Keratinocyte (primary cell): ENCODE measurements at regions not wholly inside any gene's neighbourhood (a gene's known extent, or its start where the extent isn't known, plus 50 kb on each side); places are given as distances from the start of the nearest gene placed in this dataset.

Source experiments
- DNase-seq: peaks from one replicate; pipeline ENCODE4 v3.0.0-alpha.2; 2011; ENCODE audit warnings: low read depth, missing footprints, low spot score
- FAIRE-seq: peaks from 2 replicates; lab custom pipeline; 2011; peaks lifted over from hg19 to GRCh38; lab: Jason Lieb, UNC
- H2AFZ ChIP-seq: 2 replicates; pipeline ENCODE4 v1.6.0; 2012; ENCODE audit warnings: low read length, control low read depth, inconsistent platforms; ENCODE audit not compliant: control insufficient read depth
- H3K27ac ChIP-seq: 2 replicates; pipeline ENCODE4 v1.5.1; 2011; ENCODE audit warnings: low read length; ENCODE audit not compliant: control insufficient read depth, insufficient read depth
- H3K27me3 ChIP-seq: 3 replicates; pipeline ENCODE4 v1.6.0; 2011; ENCODE audit warnings: low read length; ENCODE audit not compliant: control insufficient read depth, insufficient read depth; ENCODE audit errors: extremely low read depth
- H3K36me3 ChIP-seq, 2 experiments: 2 replicates in 1 of 2; 3 replicates in 1 of 2; pipeline ENCODE4 v1.5.1; 2011; ENCODE audit warnings: low read length in 2 of 2, mild to moderate bottlenecking in 1 of 2; ENCODE audit not compliant: control insufficient read depth in 2 of 2, insufficient read depth in 2 of 2; ENCODE audit errors: extremely low read depth in 1 of 2
- H3K4me1 ChIP-seq: 3 replicates; pipeline ENCODE4 v1.5.1; 2011; ENCODE audit warnings: low read length; ENCODE audit not compliant: control insufficient read depth, insufficient read depth; ENCODE audit errors: extremely low read depth
- H3K4me2 ChIP-seq: 3 replicates; pipeline ENCODE4 v1.6.0; 2011; ENCODE audit warnings: low read depth, low read length; ENCODE audit not compliant: control insufficient read depth, insufficient read depth; ENCODE audit errors: extremely low read depth
- H3K4me3 ChIP-seq, 3 experiments: fragments of 200-600 bp in 1 of 3; sonication (generic) in 1 of 3; 2 replicates in 2 of 3; 3 replicates in 1 of 3; pipeline ENCODE4 v1.5.1; 2011 to 2016; ENCODE audit warnings: low read length in 3 of 3, mild to moderate bottlenecking in 3 of 3, control low read depth in 2 of 3, inconsistent platforms in 1 of 3, low read depth in 1 of 3, mixed read lengths in 1 of 3, mixed run types in 1 of 3, moderate library complexity in 1 of 3; ENCODE audit not compliant: control insufficient read depth in 2 of 3, insufficient read depth in 2 of 3; ENCODE audit errors: extremely low read depth in 1 of 3
- H3K79me2 ChIP-seq: 2 replicates; pipeline ENCODE4 v1.6.0; 2012; ENCODE audit warnings: low read length; ENCODE audit not compliant: control insufficient read depth, insufficient read depth
- H3K9ac ChIP-seq: 3 replicates; pipeline ENCODE4 v1.6.0; 2011; ENCODE audit warnings: low read length; ENCODE audit not compliant: control insufficient read depth, insufficient read depth; ENCODE audit errors: extremely low read depth
- H3K9me1 ChIP-seq: 3 replicates; pipeline ENCODE4 v1.6.0; 2011; ENCODE audit warnings: low read length; ENCODE audit not compliant: control insufficient read depth, insufficient read depth; ENCODE audit errors: extremely low read depth
- H3K9me3 ChIP-seq: 2 replicates; pipeline ENCODE4 v1.5.1; 2012; ENCODE audit warnings: low read depth, low read length; ENCODE audit not compliant: control insufficient read depth
- H4K20me1 ChIP-seq: 3 replicates; pipeline ENCODE4 v1.6.0; 2011; ENCODE audit warnings: low read length; ENCODE audit not compliant: control insufficient read depth, insufficient read depth; ENCODE audit errors: extremely low read depth
- CTCF ChIP-seq, 3 experiments: IDR thresholded peaks in 1 of 3; conservative IDR thresholded peaks in 1 of 3; optimal IDR thresholded peaks in 1 of 3; 2 replicates in 2 of 3; 3 replicates in 1 of 3; pipeline versions ENCODE3 to v1.5.1; 2011; ENCODE audit warnings: low read length in 3 of 3, mild to moderate bottlenecking in 3 of 3, moderate library complexity in 2 of 3, control low read depth in 1 of 3, inconsistent platforms in 1 of 3; ENCODE audit not compliant: insufficient read depth in 2 of 3; ENCODE audit errors: extremely low read depth in 1 of 3
- EZH2 ChIP-seq: IDR thresholded peaks from one replicate; pipeline ENCODE4 v1.6.1; 2012; ENCODE audit warnings: inconsistent platforms, mild to moderate bottlenecking, low read length, moderate library complexity
- dilution Hi-C: fragments of 300-500 bp; cut with MboI; formaldehyde crosslinking; loops from one replicate; pipeline ENCODE4 v1.7.0; 2020; ENCODE audit warnings: low sequenced_read_pairs; ENCODE audit not compliant: extremely low pct_ligation_motif_present

GRCh38 chr6:167491438-167492099 lies 166.7 kb downstream of the TTLL2 start:
- H3K36me3 ChIP-seq, result no peaks in the 10 kb centered on the region
- no peak overlapping the region for H2AFZ ChIP-seq
- H3K9ac ChIP-seq, result no peak overlapping the region
- DNase-seq (no peak), FAIRE-seq (no peak)
- no peaks in the 10 kb centered on the region for H3K4me1 ChIP-seq
- H3K9me3 ChIP-seq, result peaks cover 7% of the 10 kb centered on the region
- H3K9me1 ChIP-seq, result no peaks in the 10 kb centered on the region
- H3K4me3 ChIP-seq, result no peak overlapping the region
- no peak for TF ChIP-seq CTCF (optimal IDR thresholded peaks at IDR 0.05 in 1 of 3, IDR thresholded peaks at IDR 0.05 in 1 of 3, conservative IDR thresholded peaks at IDR 0.05 in 1 of 3; ENCODE audit: extremely low read depth in 1 of 3, insufficient read depth in 2 of 3, low read length in 3 of 3)
- no peak for TF ChIP-seq EZH2
- no peak overlapping the region for H3K4me2 ChIP-seq
- H3K27me3 ChIP-seq, result no peaks in the 10 kb centered on the region
- dilution Hi-C loops, result no loop called here
- no peaks in the 10 kb centered on the region for H3K79me2 ChIP-seq
- H4K20me1 ChIP-seq, result no peaks in the 10 kb centered on the region
- no peak overlapping the region for H3K27ac ChIP-seq

- dilution Hi-C loops, result no loop called here
- Histone ChIP-seq H4K20me1 (no peaks in the 10 kb centered on the region), H3K4me1 (no peaks in the 10 kb centered on the region), H3K4me3 (no peak overlapping the region), H3K27me3 (no peaks in the 10 kb centered on the region), H3K9ac (no peak overlapping the region), H3K4me2 (no peak overlapping the region), H3K79me2 (no peaks in the 10 kb centered on the region), H3K9me3 (peaks cover 7% of the 10 kb centered on the region), H3K36me3 (no peaks in the 10 kb centered on the region), H3K27ac (no peak overlapping the region), H3K9me1 (no peaks in the 10 kb centered on the region), H2AFZ (no peak overlapping the region)
- no peak for DNase-seq
- FAIRE-seq, result no peak
- TF ChIP-seq EZH2 (no peak), CTCF (optimal IDR thresholded peaks at IDR 0.05 in 1 of 3, IDR thresholded peaks at IDR 0.05 in 1 of 3, conservative IDR thresholded peaks at IDR 0.05 in 1 of 3; ENCODE audit: extremely low read depth in 1 of 3, insufficient read depth in 2 of 3, low read length in 3 of 3) (no peak)
Observed at GRCh38 chr6:167492100-167492449, 167.2 kb downstream of the TTLL2 start.
